Heart left ventricle (tissue), 13 donors: ENCODE measurements at regions not wholly inside any gene's neighbourhood (a gene's known extent, or its start where the extent isn't known, plus 50 kb on each side); places are given as distances from the start of the nearest gene placed in this dataset.

Source experiments
- POLR2A ChIP-seq, 2 donors: fragments of 450-650 bp; IDR thresholded peaks; one replicate each; pipeline ENCODE4 v1.6.1; 2017; ENCODE audit warnings: antibody characterized with exemption in 2 of 2, mild to moderate bottlenecking in 2 of 2, moderate library complexity in 2 of 2
- TF ChIP-seq, protein P1 (sequence below), 12 donors: fragments of 200-600 bp; sonication (generic) in 4 of 12; IDR thresholded peaks; one replicate each; pipeline versions ENCODE4 v1.5.0 to v1.8.0; 2018 to 2022; ENCODE audit warnings: antibody characterized with exemption in 12 of 12, mild to moderate bottlenecking in 5 of 12
- donor health status: ischemic (EF 13 %, LVEDD 7.1; RV severe dilation, severe dysfunction).
- donor health status: DM: no; HTN: yes; CAD: no.
- donor health status: DM: no; HTN: no; CAD: no.
- donor health status: ischemic (EF 25% LVEDD 6.9; RV normal size, moderate dysfunction).
- donor health status: ischemic (EF 25% LVEDD 5.7; RV mildly dilated, moderate dysfunction).
- donor health status: ischemic (EF 35%, LVEDD 5.7; RV mildly dilated, moderate dysfunction).
- donor health status: nonischemic (EF 11% LVEDD 7.7; RV severe dilation, severe dysfunction).
- donor health status: DM: yes; HTN: yes; CAD: no.
- donor health status: PGD.
- donor health status: ischemic (EF 29% LVEDD 5.4; RV normal size, mild dysfunction).
- donor health status: nonischemic (EF 23%, LVEDD 6.1; RV moderate dilation, normal function).

DNA sequence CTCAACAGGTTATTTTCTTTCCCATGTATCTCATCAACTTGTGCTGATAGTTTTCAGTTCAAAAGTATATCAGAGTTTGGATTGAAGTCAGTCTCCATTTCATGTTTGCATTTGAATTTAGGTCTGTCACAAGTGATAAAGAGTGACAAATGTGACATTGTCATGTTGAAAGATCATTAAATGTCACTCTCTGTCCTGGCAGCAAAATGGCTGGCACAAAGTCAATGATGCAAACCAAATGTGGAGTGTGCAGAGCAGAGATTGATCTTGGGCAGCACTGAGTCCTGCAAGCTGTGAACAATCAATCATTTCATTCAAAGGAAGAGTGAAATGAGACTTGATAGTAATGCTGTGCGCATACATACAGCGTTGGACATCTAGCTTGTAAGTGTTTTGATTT, 421.8 kb upstream of the CDH7 start:
- TF ChIP-seq, protein P1, sequence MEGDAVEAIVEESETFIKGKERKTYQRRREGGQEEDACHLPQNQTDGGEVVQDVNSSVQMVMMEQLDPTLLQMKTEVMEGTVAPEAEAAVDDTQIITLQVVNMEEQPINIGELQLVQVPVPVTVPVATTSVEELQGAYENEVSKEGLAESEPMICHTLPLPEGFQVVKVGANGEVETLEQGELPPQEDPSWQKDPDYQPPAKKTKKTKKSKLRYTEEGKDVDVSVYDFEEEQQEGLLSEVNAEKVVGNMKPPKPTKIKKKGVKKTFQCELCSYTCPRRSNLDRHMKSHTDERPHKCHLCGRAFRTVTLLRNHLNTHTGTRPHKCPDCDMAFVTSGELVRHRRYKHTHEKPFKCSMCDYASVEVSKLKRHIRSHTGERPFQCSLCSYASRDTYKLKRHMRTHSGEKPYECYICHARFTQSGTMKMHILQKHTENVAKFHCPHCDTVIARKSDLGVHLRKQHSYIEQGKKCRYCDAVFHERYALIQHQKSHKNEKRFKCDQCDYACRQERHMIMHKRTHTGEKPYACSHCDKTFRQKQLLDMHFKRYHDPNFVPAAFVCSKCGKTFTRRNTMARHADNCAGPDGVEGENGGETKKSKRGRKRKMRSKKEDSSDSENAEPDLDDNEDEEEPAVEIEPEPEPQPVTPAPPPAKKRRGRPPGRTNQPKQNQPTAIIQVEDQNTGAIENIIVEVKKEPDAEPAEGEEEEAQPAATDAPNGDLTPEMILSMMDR (IDR thresholded peaks at IDR 0.05): no peak
- TF ChIP-seq POLR2A (IDR thresholded peaks at IDR 0.05): no peak
